SIG-M5 (cell line): ENCODE measurements at regions not wholly inside any gene's neighbourhood (a gene's known extent, or its start where the extent isn't known, plus 50 kb on each side); places are given as distances from the start of the nearest gene placed in this dataset.

Experiments
- DNase-seq: peaks from one replicate; lab custom pipeline; 2025; lab: John Stamatoyannopoulos, UW

DNA sequence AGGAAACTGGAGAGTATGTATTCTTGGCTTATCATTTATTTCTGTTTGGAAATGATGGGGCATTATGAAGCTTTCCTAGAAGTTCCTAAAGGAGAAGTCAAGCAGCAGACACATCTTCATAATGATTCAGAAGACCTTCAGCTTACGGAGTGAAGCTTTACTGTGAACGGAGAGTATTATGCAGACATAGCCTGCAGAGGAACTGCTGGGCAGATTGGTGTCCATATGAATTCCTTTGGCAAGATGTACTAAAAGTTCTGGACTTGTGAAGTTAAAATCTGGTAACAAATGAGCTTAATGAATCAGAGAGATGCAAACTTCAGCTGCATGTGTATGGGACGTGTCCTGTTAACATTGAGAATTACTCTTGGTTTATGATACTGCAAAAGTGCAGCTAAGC, 60.1 kb downstream of the NABP1 start:
- DNase-seq, result no peak

DNA sequence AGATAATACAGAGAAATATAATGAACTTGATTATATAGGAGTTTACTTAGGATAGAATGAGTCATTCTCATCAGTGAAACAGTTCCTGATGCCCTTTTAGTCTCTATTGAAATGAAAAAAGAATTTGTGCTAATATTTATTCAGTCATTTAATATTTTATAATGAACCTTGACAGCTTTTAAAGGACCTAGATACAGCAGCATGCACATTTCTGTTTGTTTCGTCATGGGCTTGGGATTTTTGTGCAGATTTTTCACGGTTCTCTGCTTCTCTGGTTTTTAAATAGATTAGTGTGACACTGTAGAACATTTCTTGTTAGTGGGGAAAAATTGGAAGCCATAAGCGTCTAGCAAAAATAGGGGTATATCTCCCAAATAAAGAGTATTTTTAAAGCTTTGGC, 60.7 kb downstream of the NABP1 start:
- DNase-seq, result no peak

DNA sequence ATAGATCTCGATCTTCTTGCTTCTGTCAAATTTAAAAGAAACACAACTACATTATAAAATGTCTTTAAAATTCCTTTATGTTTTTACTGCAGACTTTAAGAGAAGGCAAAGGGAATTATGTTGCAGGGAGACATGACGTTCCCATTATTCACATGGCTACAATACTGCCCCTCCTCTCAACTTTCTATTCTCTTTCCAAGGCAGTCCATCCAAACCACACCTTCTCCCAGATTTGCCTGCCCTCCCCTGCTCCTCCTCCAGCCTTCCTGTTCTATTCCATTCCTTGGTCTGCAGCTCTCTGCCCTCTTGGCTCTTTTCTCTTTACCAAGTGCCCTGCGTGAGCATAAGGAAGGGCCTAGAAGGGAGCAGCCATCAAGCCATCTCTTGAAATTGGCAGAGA, 61.3 kb downstream of the NABP1 start:
- no peak for DNase-seq

DNA sequence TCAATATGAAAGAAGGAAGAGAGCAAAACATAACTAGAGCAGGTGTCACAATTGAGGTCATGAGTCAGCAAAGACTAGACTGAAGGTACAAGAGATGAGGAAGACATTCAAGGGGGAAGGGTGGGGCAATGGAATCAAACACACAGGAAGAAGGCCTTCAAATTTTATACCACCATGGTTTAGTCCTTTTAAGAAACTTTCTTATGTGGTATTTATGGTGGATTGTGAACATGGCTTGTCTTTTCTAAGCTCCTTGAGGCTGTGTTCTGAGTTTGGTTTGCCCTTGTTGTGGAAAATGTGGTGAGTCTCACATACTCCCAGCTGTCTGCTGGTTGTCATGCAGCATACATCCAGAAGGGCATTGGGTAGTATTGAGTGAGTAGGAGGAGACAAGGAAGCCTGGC, 62.1 kb downstream of the NABP1 start:
- no peak for DNase-seq

DNA sequence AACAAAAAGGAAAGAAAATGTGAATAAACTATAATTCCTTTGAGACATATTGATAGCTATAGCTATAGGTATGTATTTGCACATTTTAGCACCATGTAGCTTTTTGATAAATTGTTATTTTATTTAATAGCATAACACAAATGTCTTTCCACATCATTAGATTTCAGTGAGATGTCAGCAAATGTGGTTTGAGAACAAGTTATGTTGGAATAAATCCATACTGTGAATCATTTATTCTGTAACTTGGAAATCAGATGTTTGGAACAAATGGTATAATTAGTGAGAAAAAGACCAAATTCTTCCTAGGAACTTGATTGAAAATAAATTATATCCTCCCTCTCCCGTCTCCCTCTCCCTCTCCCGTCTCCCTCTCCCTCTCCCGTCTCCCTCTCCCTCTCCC, 62.8 kb downstream of the NABP1 start:
- DNase-seq, result no peak

DNA sequence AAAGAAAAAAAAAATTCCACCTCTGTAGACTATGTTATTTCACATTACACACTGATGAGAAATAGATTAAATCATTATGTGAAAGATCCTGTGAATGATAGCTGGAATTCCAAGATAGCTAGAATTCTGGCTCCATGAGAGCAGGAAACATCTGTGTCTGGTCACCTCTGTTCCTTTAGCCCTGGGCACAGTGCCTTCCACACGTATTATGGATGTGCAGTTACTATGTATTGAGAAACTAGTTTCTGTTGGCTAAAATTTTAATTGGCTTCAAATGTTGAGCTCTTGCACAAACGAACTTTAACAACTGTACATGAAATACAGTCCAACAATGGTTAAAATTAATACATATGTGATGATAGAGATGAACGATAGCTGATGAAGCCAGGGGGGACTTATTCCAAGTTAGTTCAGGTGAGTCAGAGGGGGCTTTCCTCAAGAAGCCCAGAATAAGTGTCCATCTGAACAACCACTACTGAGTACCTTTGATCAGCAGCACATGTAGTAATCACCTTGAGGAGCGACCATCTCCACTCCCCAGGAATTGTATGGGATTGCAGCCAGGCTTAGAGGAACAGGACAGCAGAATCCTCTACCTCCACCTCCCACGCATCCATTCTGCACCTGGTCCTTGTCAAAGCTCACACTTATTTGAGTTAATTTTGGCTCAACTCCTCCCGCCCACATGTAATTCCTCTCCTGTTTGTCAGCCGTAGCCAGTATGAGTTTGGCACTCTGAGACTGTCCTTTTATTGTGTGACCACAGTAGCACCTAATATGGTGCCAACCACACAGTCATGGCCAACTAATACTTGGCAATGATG, 68.6 kb downstream of the NABP1 start:
- DNase-seq, result no peak

DNA sequence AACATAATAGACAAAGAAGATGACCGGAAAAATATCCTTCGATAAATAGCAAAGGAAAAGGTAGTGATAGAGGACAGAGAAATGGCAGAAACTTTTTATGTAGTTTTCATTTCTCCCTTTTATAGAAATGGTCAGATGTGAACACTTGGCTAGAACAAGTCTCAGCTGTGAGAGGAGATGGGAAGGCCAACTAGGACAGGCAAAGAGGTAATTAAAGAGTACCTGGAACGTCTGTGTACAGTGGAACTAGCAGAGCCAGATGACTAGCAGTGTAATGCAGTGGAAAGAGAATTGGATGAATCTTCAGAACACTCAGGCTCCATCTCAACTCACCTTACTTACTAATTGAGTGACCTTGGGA, 69.2 kb downstream of the NABP1 start:
- DNase-seq, result no peak

DNA sequence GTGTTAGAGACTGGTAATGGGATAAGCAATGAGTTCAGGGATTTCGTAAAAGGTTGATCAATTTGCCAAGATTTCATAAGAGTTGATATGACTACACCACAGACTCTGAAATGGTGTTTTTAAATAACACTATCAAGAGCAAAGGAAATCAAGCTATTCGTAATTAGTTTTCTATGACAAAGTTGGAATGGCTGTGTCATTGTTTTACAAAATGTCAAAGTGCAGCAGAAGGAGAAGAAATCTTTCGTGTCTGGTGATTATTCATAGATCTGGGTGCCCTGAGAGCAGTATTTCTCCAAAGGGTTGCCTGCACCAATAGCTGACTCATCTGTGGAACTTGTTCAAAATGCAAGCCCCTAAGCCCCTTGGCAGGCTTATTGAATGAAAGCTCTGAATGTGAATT, 70.1 kb downstream of the NABP1 start:
- no peak for DNase-seq

DNA sequence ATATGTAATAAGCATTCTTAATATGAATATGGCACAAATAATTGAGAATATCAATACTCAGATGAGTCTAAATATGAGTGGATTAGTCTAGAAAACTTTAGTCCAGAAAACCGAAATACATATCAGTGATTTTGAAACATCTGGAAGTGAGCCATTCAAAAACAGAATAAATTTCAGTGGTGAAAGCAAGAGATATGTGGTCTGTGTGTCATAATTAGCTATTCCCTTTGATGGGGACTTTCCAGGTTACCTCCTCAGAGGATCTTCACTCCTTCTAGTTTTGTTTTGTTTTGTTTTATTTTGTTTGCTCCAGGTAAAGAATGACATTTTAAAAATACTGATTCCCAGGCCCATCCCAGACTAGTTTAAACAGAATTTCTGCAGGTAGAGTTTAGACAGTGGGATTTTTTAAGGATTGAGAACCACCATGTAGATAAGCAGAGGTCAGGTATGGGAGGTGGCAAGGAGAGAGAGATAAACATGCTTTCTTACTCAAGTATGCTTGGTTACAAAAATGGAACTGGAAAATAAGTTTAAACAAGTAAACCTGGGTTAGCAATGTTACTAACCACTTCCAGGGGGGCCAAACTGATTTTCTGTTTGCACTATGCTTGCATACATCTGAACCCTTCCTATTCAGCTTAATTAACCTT, 70.7 kb downstream of the NABP1 start:
- DNase-seq, result no peak

DNA sequence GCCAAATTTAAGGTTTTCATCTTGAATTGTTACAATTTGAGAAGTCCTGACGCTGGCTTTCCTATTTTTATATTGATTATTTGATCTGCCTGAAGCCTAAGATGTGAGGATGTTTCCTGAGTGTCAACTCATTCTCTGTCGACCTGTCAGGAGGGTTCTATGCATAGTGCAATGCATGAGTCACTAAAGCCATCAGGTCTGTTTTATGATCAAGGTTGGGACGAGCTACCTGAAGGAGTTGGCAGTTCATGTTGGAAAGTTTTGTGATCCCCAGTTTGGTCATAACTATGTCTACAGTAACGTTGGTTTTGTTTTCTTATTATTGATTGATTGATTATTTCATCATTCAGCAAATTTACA, 71.2 kb downstream of the NABP1 start:
- no peak for DNase-seq

DNA sequence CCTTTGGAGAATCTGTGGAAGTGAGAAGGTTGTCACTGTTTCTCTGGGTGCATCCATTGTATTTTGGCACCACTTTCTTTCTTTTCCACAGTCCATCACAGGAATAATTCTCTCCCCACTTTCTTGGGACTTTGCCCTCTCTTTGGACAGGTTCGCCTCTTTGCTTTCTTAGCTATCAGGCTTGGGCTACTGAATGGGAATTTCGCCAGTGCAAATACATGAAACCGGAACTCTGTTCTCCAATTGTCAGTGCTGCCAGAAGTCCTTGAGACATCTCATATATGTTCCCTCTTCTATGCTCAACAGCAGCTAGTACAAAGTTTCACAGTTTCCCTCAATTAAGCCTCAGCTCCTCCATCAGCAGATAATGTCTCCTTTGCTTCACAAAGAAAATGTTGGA, 76.2 kb downstream of the NABP1 start:
- DNase-seq, result no peak

DNA sequence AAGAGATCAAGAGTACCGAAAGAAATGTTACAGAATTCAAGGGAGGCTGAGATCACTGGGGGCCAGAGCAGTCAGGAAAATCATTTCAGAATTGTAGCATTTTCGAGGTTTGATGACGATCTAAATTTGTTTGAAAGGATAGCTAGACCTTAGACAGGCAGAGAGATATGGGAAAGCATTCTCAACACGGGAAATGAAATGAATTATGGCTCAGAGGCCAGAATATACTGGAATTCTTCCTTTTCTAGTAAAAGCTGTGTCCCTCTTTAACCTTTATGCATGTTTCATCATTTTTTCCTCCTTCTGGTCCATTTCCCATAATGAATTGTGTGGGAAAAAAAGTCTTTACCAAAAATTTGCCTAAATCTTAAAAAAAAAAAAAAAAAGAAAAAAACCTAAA, 78.8 kb downstream of the NABP1 start:
- no peak for DNase-seq

DNA sequence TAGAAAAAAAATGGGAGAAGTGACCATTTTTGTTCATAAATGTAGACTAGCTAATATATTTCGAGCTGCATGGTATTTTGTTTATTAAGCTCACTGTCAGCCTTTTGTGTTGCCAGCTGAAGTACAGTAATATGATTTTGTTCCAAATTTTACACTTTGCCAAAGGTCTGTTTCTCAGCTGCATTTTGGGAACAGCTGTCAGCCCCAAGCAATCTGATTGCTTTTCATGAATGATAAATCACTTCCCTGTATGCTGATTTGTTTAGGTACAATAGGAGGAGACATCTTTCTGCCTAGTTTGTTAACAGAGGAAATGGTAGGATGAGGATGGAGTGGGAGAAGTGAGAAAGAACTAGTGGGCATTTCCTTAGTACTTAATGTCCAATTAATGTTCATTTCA, 79.3 kb downstream of the NABP1 start:
- no peak for DNase-seq

DNA sequence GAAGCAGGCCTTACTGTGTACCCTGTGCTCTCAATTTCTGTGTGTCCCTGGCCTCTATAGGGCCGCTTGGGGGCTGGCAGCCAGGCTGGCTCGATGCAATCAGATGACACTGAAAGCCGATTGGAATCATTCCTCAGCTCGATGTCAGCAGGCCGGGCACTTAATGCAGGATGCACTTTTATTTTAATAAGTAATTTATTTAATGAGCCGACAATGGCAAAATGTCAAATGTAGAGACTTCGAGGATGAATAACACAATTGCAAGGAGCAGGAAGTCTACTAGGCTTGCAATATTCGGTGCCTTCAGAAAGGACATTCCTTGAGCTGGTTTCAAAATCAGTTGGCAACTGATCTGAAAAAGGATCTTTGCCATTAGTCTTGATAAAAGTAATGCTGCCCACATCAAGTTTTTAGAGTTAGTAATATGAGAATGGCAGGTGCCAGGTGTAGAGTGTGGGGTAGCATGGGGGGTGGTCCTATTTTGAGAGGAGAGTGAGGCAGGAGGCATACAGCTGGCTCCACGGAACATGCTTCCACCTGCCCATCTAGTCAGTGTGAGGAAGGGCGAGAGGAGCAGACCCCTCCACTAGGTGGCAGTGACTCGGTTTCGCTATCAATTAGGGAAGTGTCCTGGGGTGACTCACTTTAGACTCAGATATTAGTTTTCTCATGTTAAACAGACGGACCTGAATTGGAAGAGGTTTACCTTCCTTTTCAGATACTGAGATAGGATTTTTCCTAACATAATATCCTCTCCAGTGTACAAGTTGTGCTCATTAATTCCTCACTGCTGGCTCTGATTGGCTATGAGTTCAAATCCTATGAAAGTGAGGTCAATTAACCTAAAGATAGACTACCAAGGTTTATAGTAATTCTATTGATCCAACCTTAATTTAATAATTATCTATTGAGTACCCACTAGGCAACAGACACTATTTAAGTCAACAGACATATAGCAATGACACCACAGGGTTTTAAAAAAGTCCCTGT, 80.9 kb downstream of the NABP1 start:
- peak; percentile 58 for DNase-seq

DNA sequence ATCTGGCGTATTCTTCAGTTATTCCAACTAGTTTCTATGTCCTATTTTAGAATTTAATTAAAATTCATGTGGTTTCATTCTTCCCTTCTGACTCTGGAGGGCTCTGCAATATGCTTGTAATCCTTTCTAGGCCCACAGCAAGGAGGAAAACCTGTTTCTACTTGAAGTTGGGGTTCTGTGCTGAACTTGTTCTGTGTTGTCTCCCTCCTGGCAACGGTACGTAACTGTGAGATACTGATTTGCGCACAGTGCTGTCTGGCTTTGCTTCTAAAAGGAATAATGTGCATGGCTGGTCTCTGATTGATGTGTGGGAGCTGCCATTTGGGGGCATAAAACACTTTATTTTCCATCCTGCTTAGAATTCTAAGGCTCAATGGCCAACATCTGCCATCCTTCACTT, 81.7 kb downstream of the NABP1 start:
- DNase-seq, result no peak

DNA sequence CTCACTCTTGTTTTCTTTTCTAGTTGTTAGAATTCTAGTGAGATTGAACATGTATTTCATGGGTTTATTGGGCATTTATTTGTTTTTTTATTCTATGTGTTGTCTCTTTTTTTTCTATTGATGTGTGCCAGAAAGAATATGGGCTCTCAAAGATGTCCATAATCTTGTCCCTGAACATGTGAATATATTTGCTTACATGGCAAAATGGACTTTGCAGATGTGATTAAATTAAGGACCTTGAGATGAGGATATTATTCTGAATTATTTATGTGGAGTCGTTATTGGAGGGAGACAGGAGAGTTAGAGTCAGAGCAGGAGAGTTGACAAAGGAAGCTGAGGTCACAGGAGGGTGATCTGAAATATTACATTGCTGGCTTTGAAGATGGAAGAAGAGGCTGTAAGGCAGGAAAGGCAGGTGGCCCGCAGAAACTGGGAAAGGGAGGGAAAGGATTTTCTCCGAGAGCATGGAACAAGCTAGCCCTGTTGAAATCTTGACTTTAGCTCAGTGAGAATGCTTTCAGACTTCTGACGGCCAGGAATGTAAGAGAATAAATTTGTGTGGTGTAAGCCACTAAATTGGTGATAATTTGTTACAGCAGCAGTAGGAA, 82.8 kb downstream of the NABP1 start:
- no peak for DNase-seq

DNA sequence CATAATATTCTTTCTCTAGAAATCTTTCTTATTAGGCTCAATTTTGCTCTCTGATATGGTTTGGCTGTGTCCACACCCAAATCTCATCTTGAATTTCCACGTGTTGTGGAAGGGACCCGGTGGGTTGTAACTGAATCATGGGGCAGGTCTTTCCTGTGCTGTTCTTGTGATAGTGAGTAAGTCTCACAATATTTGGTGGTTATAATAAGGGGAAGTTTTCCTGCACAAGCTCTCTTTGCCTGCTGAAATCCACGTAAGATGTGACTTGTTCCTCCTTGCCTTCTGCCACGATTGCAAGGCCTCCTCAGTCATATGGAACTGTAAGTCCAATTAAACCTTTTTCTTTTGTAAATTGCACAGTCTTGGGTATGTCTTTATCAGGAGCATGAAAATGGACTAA, 73.8 kb downstream of the CAVIN2 start:
- DNase-seq, result no peak

DNA sequence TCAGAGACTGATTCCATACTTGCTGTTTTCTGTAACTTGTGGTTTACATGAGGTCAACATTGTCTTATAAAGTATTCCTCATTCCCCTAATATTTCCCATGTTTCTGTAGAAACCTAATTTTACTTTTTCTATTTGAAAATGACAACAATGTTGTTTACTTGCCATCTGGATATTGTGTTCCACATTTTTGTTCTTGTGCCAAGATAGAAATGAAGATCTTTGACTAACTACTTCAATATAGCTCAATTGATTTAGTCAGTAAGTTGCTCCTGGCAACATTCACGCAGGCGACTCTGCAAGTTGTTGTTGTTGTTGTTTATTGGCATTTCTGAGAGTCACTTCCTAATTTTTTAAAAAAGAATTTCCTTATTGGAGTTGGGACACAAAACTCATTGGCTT, 69.5 kb downstream of the CAVIN2 start:
- DNase-seq, result no peak

DNA sequence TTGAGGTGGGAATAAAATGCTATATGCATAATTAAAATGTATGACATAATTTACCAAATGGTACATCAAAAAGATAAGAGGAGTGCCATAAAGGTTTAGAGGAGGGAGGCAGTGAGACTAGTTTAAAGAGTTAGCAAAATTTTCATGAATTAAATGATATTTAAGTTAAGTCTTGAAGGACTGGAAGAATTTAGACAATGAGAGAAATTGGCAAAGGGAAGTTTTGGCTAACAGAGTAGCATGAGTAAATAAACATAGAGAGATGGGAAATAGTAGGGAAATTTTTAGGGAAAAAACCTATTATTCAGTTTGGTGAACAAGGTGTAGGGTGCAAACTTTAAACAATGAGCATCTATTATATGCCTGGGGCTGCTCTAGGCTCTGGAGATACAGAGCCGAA, 68.8 kb downstream of the CAVIN2 start:
- no peak for DNase-seq

DNA sequence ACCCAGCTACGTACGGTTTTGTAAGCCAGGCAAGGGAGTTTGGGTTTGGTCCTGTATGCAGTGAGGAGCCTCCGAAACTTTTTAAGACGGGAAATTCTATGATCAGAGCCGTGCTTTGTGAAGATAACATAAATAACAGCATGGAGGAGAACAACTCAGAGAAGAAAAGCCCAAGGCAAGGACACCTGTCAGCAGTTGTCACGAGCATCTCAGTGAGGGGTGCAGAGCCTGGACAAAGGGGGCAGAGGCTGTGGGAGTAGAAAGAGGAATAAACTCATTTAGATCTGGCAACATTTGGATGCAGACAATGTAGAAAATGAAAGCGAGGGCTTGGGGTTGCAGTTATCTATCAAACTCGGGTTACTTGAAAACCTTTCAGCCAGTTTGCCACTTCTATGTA, 64.5 kb downstream of the CAVIN2 start:
- no peak for DNase-seq

DNA sequence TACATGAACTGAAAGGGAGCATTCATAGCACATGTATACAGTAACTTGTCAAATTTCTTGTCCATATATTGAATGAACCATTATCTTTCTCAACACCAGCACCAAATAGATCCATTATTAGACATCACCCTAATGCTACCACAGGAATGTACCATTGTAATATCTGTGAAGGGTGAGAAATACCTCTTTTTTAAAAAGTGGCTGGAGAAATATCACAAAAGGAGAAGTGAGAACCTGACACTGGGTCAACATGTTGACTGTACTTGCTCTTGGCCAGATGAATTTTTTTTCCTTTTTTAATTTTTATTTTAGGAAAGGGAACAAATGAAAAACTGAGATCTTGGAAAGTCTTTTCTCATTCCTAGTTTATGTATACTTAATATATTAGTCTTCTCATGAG, 63.5 kb downstream of the CAVIN2 start:
- no peak for DNase-seq
